HepG2 (cell line): ENCODE measurements at regions not wholly inside any gene's neighbourhood (a gene's known extent, or its start where the extent isn't known, plus 50 kb on each side); places are given as distances from the start of the nearest gene placed in this dataset.

Experiments
- ATAC-seq: fragments of 200-7000 bp; cut with Tn5 transposase; 3 replicates; pipeline ENCODE4 v1.9.1; 2020; ENCODE audit warnings: mild to moderate bottlenecking, moderate library complexity
- BruUV-seq: library from RNA; stranded (reverse); fragments of 400-500 nt; replicated peaks from 2 replicates; lab custom pipeline; 2021; lab: Mats Ljungman, UMichigan
- CTCF ChIA-PET: fragments of 300-600 bp; formaldehyde crosslinking; extraction: SDS; loops from one replicate; lab custom pipeline; 2021; ENCODE audit warnings: low total read pairs, inconsistent platforms, low intra/inter-chr PET ratio; lab: Yijun Ruan, JAX
- POLR2A ChIA-PET: fragments of 350-600 bp; sonication (Branson Sonifier 250); formaldehyde crosslinking; loops from one replicate; lab custom pipeline; 2020; ENCODE audit warnings: antibody characterized with exemption, inconsistent platforms; lab: Yijun Ruan, JAX
- DNase-seq: peaks from one replicate; pipeline ENCODE4 v3.0.0-alpha.2; 2015; ENCODE audit warnings: low spot score
- FAIRE-seq: peaks from 3 replicates; lab custom pipeline; 2011; peaks lifted over from hg19 to GRCh38; lab: Jason Lieb, UNC
- H2AFZ ChIP-seq: one replicate; pipeline ENCODE4 v1.6.1; 2011; ENCODE audit warnings: low read length, inconsistent platforms
- H3K27ac ChIP-seq: fragments of 300-600 bp; 3 replicates; pipeline ENCODE4 v1.8.0; 2011; ENCODE audit warnings: mixed run types, mild to moderate bottlenecking, mixed read lengths, low read length, inconsistent platforms; ENCODE audit not compliant: insufficient read depth; ENCODE audit errors: extremely low read length
- H3K27me3 ChIP-seq, 2 experiments: fragments of 200-600 bp in 1 of 2; 2 replicates in 1 of 2; 3 replicates in 1 of 2; pipeline versions ENCODE4 v1.6.0 to v1.8.0; 2011; ENCODE audit warnings: low read length in 2 of 2, mild to moderate bottlenecking in 2 of 2, moderate library complexity in 2 of 2, inconsistent platforms in 1 of 2; ENCODE audit not compliant: insufficient read depth in 2 of 2, control insufficient read depth in 1 of 2
- H3K36me3 ChIP-seq, 2 experiments: fragments of 200-600 bp in 1 of 2; replicated peaks in 1 of 2; 2 replicates in 1 of 2; 3 replicates in 1 of 2; pipeline versions ENCODE4 v1.5.1 to v1.8.0; 2011; ENCODE audit warnings: low read length in 2 of 2, inconsistent platforms in 1 of 2; ENCODE audit not compliant: insufficient read depth in 2 of 2, control insufficient read depth in 1 of 2
- H3K4me1 ChIP-seq: 2 replicates; pipeline ENCODE4 v1.5.1; 2012; ENCODE audit warnings: low read length, inconsistent platforms; ENCODE audit not compliant: insufficient read depth
- H3K4me2 ChIP-seq: 2 replicates; pipeline ENCODE4 v1.6.0; 2011; ENCODE audit warnings: low read depth, low read length, inconsistent platforms
- H3K4me3 ChIP-seq, 3 experiments: fragments of 200-600 bp in 1 of 3; sonication (generic), shearing (Covaris generic) in 1 of 3; replicated peaks in 1 of 3; 2 replicates each; pipeline ENCODE4 v1.5.1; 2011 to 2016; ENCODE audit warnings: low read length in 3 of 3, inconsistent platforms in 2 of 3, low read depth in 2 of 3, mild to moderate bottlenecking in 2 of 3, control low read depth in 1 of 3, mixed read lengths in 1 of 3; ENCODE audit not compliant: insufficient read depth in 1 of 3
- H3K79me2 ChIP-seq: one replicate; pipeline ENCODE4 v1.6.1; 2011; ENCODE audit warnings: low read length, inconsistent platforms; ENCODE audit not compliant: insufficient read depth
- H3K9ac ChIP-seq: 2 replicates; pipeline ENCODE4 v1.6.0; 2011; ENCODE audit warnings: mild to moderate bottlenecking, low read depth, low read length, inconsistent platforms; ENCODE audit not compliant: insufficient read depth
- H3K9me3 ChIP-seq: 2 replicates; pipeline ENCODE4 v1.5.1; 2012; ENCODE audit warnings: mild to moderate bottlenecking, low read length
- H4K20me1 ChIP-seq: 2 replicates; pipeline ENCODE4 v1.6.0; 2011; ENCODE audit warnings: inconsistent platforms, mild to moderate bottlenecking, low read length, moderate library complexity; ENCODE audit not compliant: insufficient read depth
- NFYC ChIP-seq: IDR thresholded peaks from 2 replicates; pipeline ENCODE4 v1.6.1; 2016; ENCODE audit warnings: missing genetic modification reagents, missing compliant biosample characterization
- RAD51 ChIP-seq: fragments of 450-650 bp; IDR thresholded peaks from 2 replicates; pipeline ENCODE4 v1.6.1; 2016; ENCODE audit warnings: borderline replicate concordance
- ZBTB38 ChIP-seq: sonication (generic); formaldehyde crosslinking; IDR thresholded peaks from 2 replicates; pipeline ENCODE4 v1.5.1; 2020; ENCODE audit warnings: mild to moderate bottlenecking, missing genetic modification reagents
- ZNF790 ChIP-seq: sonication (generic); formaldehyde crosslinking; IDR thresholded peaks from 2 replicates; pipeline ENCODE4 v1.8.0; 2022; ENCODE audit warnings: missing genetic modification reagents, mild to moderate bottlenecking, borderline replicate concordance
- WGBS: methylation state at CpG from one replicate; pipeline ENCODE4 v1.1.6; 2017; ENCODE audit warnings: low lambda C conversion rate; 5-methylcytosine and 5-hydroxymethylcytosine counted together
- in situ Hi-C: cut with HindIII; loops from 2 replicates; pipeline ENCODE4 v1.10.0; 2017; ENCODE audit warnings: low pct_unique_long_range_greater_than_20kb; ENCODE audit not compliant: extremely low pct_ligation_motif_present
- intact Hi-C: fragments of 100-400 bp; cut with micrococcal nuclease; formaldehyde crosslinking; loops from one replicate; pipeline ENCODE4 v1.10.0; 2022; ENCODE audit not compliant: unreplicated experiment
- TF ChIP-seq, protein P1 (sequence below): sonication (generic); formaldehyde crosslinking; IDR thresholded peaks from 2 replicates; pipeline ENCODE4 v1.4.0; 2020; ENCODE audit warnings: low read depth, missing genetic modification reagents
- TF ChIP-seq, protein P2 (sequence below), 2 experiments: sonication (generic) in 1 of 2; formaldehyde crosslinking in 1 of 2; IDR thresholded peaks; 2 replicates each; pipeline versions ENCODE4 v1.5.1 to v1.6.1; 2011 to 2020; ENCODE audit warnings: borderline replicate concordance in 1 of 2, low read depth in 1 of 2, low read length in 1 of 2, mild to moderate bottlenecking in 1 of 2, missing genetic modification reagents in 1 of 2, moderate library complexity in 1 of 2

DNA sequence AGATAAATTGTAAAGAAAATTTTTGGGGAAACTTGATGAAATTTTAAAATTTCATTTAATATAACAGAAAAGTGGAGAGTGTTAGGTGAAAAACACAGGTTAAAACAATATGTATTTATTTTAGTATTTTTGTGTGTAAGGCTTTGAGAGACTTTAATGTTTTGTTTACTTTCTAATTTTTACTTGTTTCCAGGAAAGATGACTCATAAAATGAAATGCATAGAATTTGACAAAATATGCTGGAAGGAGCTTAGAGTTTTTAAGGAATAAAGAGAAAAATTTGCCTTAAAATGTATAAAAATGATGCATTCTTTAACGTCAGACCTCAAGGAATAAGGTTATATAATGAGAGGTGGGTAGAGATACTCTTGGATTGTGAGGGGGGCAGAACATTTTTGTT is 1205.1 kb upstream of the CNTN5 start (continued):
- TF ChIP-seq, protein P1, sequence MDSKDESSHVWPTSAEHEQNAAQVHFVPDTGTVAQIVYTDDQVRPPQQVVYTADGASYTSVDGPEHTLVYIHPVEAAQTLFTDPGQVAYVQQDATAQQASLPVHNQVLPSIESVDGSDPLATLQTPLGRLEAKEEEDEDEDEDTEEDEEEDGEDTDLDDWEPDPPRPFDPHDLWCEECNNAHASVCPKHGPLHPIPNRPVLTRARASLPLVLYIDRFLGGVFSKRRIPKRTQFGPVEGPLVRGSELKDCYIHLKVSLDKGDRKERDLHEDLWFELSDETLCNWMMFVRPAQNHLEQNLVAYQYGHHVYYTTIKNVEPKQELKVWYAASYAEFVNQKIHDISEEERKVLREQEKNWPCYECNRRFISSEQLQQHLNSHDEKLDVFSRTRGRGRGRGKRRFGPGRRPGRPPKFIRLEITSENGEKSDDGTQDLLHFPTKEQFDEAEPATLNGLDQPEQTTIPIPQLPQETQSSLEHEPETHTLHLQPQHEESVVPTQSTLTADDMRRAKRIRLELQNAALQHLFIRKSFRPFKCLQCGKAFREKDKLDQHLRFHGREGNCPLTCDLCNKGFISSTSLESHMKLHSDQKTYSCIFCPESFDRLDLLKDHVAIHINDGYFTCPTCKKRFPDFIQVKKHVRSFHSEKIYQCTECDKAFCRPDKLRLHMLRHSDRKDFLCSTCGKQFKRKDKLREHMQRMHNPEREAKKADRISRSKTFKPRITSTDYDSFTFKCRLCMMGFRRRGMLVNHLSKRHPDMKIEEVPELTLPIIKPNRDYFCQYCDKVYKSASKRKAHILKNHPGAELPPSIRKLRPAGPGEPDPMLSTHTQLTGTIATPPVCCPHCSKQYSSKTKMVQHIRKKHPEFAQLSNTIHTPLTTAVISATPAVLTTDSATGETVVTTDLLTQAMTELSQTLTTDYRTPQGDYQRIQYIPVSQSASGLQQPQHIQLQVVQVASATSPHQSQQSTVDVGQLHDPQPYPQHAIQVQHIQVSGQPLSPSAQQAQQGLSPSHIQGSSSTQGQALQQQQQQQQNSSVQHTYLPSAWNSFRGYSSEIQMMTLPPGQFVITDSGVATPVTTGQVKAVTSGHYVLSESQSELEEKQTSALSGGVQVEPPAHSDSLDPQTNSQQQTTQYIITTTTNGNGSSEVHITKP (CRISPR knock-in tag): no peak
- TF ChIP-seq NFYC (CRISPR knock-in tag): no peak

DNA sequence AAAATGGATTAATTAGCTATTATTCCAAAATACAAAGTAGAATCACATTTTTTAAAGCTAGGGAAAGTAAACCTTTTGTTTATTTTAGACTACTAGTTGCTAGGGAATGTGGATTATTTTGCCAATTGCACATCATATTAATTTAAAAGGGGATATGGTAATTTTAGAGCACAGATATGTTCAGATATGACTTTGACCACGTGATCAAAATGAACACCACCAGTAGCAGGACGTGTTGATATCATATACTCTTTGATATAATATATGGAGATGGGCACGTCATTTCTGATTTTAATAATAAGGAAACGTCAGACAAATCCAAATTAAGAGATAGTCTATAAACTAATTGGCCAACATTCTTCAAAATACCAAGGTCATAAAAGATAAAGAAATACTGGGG is 1188.3 kb upstream of the CNTN5 start:
- H2AFZ ChIP-seq: no peak overlapping the region
- intact Hi-C loops (no loop called here), in situ Hi-C loops (no loop called here)
- H4K20me1 ChIP-seq: no peaks in the 10 kb centered on the region
- H3K4me3 ChIP-seq: no peak overlapping the region
- no peak for FAIRE-seq
- H3K4me2 ChIP-seq: no peak overlapping the region
- H3K79me2 ChIP-seq: no peaks in the 10 kb centered on the region
- no peak overlapping the region for H3K9ac ChIP-seq
- no peak for ATAC-seq
- TF ChIP-seq ZNF790 (no peak), RAD51 (peak; percentile 55; the same call in 1 of the 2 replicates), ZBTB38 (CRISPR knock-in tag) (no peak)
- TF ChIP-seq, protein P2, sequence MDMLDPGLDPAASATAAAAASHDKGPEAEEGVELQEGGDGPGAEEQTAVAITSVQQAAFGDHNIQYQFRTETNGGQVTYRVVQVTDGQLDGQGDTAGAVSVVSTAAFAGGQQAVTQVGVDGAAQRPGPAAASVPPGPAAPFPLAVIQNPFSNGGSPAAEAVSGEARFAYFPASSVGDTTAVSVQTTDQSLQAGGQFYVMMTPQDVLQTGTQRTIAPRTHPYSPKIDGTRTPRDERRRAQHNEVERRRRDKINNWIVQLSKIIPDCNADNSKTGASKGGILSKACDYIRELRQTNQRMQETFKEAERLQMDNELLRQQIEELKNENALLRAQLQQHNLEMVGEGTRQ (IDR thresholded peaks at IDR 0.05; ENCODE audit: low read depth, low read length): 0 out of 2 replicates have a peak, but pooled peaks have one; percentile 14
- TF ChIP-seq, protein P2 (CRISPR knock-in tag; IDR thresholded peaks at IDR 0.05; ENCODE audit: borderline replicate concordance): no peak
- BruUV-seq: no TSS peak
- POLR2A ChIA-PET: no interaction called here
- H3K9me3 ChIP-seq: no peaks in the 10 kb centered on the region; the same call in 1 of the 2 replicates
- under 1% methylated on average over 4 of the region's 4 CpGs for WGBS
- no peak overlapping the region for H3K27ac ChIP-seq
- CTCF ChIA-PET: no interaction called here
- no peaks in the 10 kb centered on the region for H3K36me3 ChIP-seq
- H3K4me1 ChIP-seq: no peaks in the 10 kb centered on the region
- DNase-seq: no peak
- no peaks in the 10 kb centered on the region for H3K27me3 ChIP-seq
